Esophagus muscularis mucosa (tissue), 3 donors: ENCODE measurements at regions not wholly inside any gene's neighbourhood (a gene's known extent, or its start where the extent isn't known, plus 50 kb on each side); places are given as distances from the start of the nearest gene placed in this dataset.

ENCODE experiments used
- POLR2A ChIP-seq: fragments of 450-650 bp; IDR thresholded peaks from one replicate; pipeline ENCODE4 v1.6.1; 2017; ENCODE audit warnings: antibody characterized with exemption, moderate library complexity, mild to moderate bottlenecking, low read depth
- TF ChIP-seq, protein P1 (sequence below), 3 experiments: fragments of 200-600 bp in 2 of 3; fragments of 450-650 bp in 1 of 3; sonication (generic) in 2 of 3; IDR thresholded peaks; one replicate each; pipeline ENCODE4 v1.5.1; 2017 to 2019; ENCODE audit warnings: antibody characterized with exemption in 3 of 3, mild to moderate bottlenecking in 2 of 3, moderate library complexity in 1 of 3

DNA sequence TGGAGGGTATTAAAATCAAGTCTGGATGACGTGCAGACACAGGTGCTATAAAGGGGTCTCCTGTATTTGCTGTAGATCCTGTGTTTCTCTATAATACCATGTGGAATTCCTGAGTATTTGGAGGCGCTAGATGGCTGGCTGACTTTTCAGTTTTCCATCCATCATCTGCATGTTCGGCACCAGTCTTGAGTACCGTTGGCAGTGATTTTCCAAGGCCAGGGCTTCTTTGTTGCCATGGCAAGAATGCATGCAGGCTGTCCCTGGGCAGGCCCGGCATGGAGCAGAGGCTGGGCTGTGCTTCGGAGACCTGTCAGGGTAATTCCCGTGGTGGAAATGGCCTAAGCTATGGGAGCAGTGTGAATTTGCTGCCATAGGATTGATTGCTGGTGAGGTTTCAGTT lies 405.9 kb upstream of the HS6ST1 start:
- TF ChIP-seq, protein P1, sequence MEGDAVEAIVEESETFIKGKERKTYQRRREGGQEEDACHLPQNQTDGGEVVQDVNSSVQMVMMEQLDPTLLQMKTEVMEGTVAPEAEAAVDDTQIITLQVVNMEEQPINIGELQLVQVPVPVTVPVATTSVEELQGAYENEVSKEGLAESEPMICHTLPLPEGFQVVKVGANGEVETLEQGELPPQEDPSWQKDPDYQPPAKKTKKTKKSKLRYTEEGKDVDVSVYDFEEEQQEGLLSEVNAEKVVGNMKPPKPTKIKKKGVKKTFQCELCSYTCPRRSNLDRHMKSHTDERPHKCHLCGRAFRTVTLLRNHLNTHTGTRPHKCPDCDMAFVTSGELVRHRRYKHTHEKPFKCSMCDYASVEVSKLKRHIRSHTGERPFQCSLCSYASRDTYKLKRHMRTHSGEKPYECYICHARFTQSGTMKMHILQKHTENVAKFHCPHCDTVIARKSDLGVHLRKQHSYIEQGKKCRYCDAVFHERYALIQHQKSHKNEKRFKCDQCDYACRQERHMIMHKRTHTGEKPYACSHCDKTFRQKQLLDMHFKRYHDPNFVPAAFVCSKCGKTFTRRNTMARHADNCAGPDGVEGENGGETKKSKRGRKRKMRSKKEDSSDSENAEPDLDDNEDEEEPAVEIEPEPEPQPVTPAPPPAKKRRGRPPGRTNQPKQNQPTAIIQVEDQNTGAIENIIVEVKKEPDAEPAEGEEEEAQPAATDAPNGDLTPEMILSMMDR (IDR thresholded peaks at IDR 0.05): no peak
- no peak for TF ChIP-seq POLR2A
